ENCODE measurements at regions not wholly inside any gene's neighbourhood (a gene's known extent, or its start where the extent isn't known, plus 50 kb on each side); places are given as distances from the start of the nearest gene placed in this dataset.

GRCh38 chr9:108636013-108636412, 219.8 kb downstream of the ACTL7B start:
- no peak for TF ChIP-seq POLR2A (IDR thresholded peaks at IDR 0.05)
- no peak for TF ChIP-seq CTCF (IDR thresholded peaks at IDR 0.05)

All from vagina (tissue), 2 donors.